ENCODE measurements at regions not wholly inside any gene's neighbourhood (a gene's known extent, or its start where the extent isn't known, plus 50 kb on each side); places are given as distances from the start of the nearest gene placed in this dataset.

DNA sequence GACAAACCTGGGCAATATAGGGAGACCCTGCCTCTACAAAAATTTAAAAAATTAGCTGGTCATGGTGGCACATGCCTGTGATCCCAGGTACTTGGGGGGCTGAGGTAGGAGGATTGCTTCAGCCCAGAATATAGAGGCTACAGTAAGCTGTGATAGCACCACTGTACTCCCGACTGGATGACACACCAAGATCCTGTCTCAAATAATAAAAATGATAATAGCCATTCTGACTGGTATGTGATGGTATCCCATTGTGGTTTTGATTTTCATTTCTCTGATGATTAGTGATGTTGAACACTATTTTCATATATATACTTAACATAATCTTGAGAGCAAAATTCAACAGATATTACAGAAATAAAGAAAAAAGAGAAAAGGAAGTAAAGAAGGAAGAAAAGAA is 1491.0 kb upstream of the PIK3C3 start:
- TF ChIP-seq CTCF (IDR thresholded peaks at IDR 0.05; ENCODE audit: insufficient read depth, low read depth, low read length) (no peak), EZH2 (IDR thresholded peaks at IDR 0.05; ENCODE audit: insufficient read depth, low read length) (no peak)
